ENCODE measurements at regions not wholly inside any gene's neighbourhood (a gene's known extent, or its start where the extent isn't known, plus 50 kb on each side); places are given as distances from the start of the nearest gene placed in this dataset.

DNA sequence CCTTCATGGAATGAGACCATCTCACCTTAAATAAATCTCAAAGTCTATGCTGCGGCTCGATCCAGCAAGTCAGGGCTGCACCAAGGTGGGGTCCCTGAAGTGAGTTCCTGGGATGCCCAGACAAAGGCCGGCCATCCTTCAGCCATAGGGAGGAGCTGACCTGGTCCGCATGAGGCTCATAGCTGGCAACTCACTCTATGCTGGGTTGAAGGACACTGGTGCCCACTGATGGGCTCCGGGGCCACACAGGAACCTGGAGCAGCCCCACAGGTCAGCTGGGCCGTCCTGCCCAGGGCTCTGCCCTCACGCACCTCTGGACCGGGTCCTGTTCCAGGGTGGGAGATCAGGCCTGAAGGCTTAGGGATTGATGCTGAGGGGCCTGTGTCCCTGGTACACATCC, 1339.3 kb downstream of the TBC1D22A start:
- WGBS, 2 donors, result 93% methylated on average over 6 to 7 of the region's 8 CpGs
- no peaks in the 10 kb centered on the region for H3K9me3 ChIP-seq
- H3K4me1 ChIP-seq, result no peaks in the 10 kb centered on the region
- H3K4me3 ChIP-seq, result no peak overlapping the region
- TF ChIP-seq EP300 (IDR thresholded peaks at IDR 0.05) (no peak), POLR2A (IDR thresholded peaks at IDR 0.05) (no peak)
- TF ChIP-seq, protein P1, sequence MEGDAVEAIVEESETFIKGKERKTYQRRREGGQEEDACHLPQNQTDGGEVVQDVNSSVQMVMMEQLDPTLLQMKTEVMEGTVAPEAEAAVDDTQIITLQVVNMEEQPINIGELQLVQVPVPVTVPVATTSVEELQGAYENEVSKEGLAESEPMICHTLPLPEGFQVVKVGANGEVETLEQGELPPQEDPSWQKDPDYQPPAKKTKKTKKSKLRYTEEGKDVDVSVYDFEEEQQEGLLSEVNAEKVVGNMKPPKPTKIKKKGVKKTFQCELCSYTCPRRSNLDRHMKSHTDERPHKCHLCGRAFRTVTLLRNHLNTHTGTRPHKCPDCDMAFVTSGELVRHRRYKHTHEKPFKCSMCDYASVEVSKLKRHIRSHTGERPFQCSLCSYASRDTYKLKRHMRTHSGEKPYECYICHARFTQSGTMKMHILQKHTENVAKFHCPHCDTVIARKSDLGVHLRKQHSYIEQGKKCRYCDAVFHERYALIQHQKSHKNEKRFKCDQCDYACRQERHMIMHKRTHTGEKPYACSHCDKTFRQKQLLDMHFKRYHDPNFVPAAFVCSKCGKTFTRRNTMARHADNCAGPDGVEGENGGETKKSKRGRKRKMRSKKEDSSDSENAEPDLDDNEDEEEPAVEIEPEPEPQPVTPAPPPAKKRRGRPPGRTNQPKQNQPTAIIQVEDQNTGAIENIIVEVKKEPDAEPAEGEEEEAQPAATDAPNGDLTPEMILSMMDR (IDR thresholded peaks at IDR 0.05), result no peak
- no peak for DNase-seq (ENCODE audit: low spot score in 2 of 2)
- no peaks in the 10 kb centered on the region for H3K36me3 ChIP-seq
- H3K27me3 ChIP-seq, result peaks cover 0 to 7% of the 10 kb centered on the region in 2 donors
- no peak overlapping the region for H3K27ac ChIP-seq

DNA sequence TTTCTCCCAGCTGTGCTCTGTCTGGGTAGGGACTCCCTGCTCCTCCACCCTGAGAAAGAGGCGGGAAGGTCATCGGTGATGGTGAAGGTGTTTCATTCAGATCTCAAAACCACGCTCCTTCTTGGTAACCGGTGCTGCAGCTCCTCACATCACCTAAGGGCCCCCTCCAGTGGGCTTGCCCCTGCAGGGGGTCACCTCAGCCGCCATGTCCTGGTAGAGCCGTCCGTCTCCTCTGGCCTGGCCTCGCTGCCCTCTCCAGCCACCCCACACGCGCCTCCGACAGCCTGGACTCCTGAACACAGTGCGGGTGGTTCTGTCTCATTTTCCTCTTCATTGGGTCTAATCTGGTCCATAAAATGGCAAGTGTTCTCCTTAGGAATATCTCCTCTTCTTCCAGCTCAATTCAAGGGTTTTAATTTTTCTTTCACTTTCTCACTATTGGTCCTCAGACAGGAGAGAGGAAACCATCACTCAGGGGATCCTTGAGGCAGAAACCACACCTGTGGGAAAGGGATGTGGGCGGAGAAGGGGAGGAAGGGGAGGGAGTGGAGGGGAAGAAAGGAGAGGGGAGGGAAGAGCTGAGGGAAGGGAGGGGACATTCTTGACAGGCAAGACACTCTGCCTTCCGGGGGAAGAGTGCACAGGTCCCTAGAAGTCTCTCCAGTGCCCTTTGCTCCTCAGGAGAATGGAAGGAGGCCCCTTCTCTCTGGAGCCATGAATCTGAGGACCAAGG, 1338.4 kb downstream of the TBC1D22A start:
- TF ChIP-seq, protein P1 (IDR thresholded peaks at IDR 0.05), result no peak
- TF ChIP-seq POLR2A (IDR thresholded peaks at IDR 0.05), result no peak
- Histone ChIP-seq H3K4me3 (no peak overlapping the region), H3K27ac (no peak overlapping the region), H3K36me3 (no peaks in the 10 kb centered on the region), H3K9me3 (no peaks in the 10 kb centered on the region), H3K27me3 (peaks cover 0 to 7% of the 10 kb centered on the region in 2 donors), H3K4me1 (no peaks in the 10 kb centered on the region)
- 84 to 86% methylated on average over 14 of the region's 14 CpGs for WGBS, 2 donors
- no peak for DNase-seq (ENCODE audit: low spot score in 2 of 2)

DNA sequence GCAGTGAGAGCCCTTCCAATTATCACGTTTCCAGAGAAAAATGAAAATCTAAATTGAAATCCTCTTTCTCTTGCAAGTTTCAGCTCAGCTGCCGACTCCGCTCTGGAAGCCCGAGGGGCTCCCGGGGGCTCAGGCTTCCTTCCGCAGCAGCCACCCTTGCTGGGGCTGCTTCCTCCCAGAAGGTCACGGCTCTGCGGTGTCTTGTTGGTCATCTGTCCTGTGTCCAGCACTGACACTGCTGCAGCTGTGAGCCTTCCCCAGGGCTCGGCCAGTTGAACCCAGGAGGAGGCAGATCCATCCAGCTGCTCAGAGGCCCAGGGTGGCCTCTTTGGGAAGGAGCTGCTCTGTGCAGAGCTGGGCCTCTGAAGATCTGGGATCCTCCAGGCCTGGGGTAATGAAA, 1337.2 kb downstream of the TBC1D22A start:
- no peaks in the 10 kb centered on the region for H3K9me3 ChIP-seq
- WGBS, 2 donors, result 58 to 72% methylated on average over 4 to 9 of the region's 9 CpGs
- no peaks in the 10 kb centered on the region for H3K36me3 ChIP-seq
- no peaks in the 10 kb centered on the region for H3K4me1 ChIP-seq
- peaks cover 0 to 7% of the 10 kb centered on the region in 2 donors for H3K27me3 ChIP-seq
- no peak overlapping the region for H3K4me3 ChIP-seq
- no peak for TF ChIP-seq POLR2A (IDR thresholded peaks at IDR 0.05)
- TF ChIP-seq, protein P1 (IDR thresholded peaks at IDR 0.05), result no peak
- no peak for TF ChIP-seq EP300 (IDR thresholded peaks at IDR 0.05)
- no peak overlapping the region for H3K27ac ChIP-seq
- DNase-seq (ENCODE audit: low spot score in 2 of 2), result no peak

DNA sequence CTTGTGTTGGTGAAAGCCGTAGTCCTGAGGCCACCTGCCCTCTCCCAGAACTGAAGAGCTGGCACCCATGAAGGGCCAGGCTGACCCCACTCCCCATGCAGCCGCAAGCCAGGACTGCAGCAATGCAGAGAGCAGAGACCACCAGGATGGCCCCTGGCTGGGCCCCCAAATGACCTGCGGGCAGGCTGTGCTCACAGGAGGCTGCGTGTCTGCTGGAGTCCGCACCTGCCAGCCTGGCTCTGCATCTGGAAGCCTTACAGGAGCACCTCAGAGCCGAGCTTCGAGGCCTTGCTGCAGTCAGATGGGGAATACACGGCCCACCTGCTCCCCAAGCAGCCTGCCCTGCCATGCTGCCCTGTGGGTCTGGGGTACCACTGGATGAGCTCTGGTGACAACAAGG, 1336.8 kb downstream of the TBC1D22A start:
- no peaks in the 10 kb centered on the region for H3K36me3 ChIP-seq
- H3K4me1 ChIP-seq, result no peaks in the 10 kb centered on the region
- TF ChIP-seq, protein P1 (IDR thresholded peaks at IDR 0.05), result no peak
- TF ChIP-seq POLR2A (IDR thresholded peaks at IDR 0.05) (no peak), EP300 (IDR thresholded peaks at IDR 0.05) (no peak)
- H3K27me3 ChIP-seq, result peaks cover 0 to 7% of the 10 kb centered on the region in 2 donors
- H3K9me3 ChIP-seq, result no peaks in the 10 kb centered on the region
- DNase-seq (ENCODE audit: low spot score in 2 of 2), result no peak
- H3K27ac ChIP-seq, result no peak overlapping the region
- H3K4me3 ChIP-seq, result no peak overlapping the region
- WGBS, 2 donors, result 80% methylated on average over 2 to 8 of the region's 8 CpGs

DNA sequence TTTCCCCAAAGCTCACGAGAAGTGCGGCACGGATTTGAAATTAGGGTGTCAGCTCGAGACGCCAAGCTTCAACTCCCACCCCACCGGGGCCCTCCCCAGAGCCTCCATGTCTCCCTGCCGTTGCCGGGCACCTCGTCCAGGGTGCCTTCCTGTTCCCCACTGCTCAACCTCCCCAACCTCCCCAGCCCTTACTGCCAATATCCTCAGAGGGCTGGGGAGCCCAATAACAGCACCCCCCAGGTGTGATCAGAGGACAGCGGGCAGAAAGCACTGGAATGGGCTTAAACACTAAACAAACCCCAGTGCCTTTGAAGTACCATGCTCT, 1336.4 kb downstream of the TBC1D22A start:
- no peak overlapping the region for H3K4me3 ChIP-seq
- no peaks in the 10 kb centered on the region for H3K36me3 ChIP-seq
- peaks cover 0 to 7% of the 10 kb centered on the region in 2 donors for H3K27me3 ChIP-seq
- no peak overlapping the region for H3K27ac ChIP-seq
- no peaks in the 10 kb centered on the region for H3K4me1 ChIP-seq
- DNase-seq (ENCODE audit: low spot score in 2 of 2), result no peak
- WGBS, 2 donors, result 72 to 78% methylated on average over 10 of the region's 10 CpGs
- H3K9me3 ChIP-seq, result no peaks in the 10 kb centered on the region
- TF ChIP-seq, protein P1 (IDR thresholded peaks at IDR 0.05), result no peak
- no peak for TF ChIP-seq EP300 (IDR thresholded peaks at IDR 0.05)
- no peak for TF ChIP-seq POLR2A (IDR thresholded peaks at IDR 0.05)

Measured in tibial nerve (tissue), 4 donors.